ENCODE measurements at regions not wholly inside any gene's neighbourhood (a gene's known extent, or its start where the extent isn't known, plus 50 kb on each side); places are given as distances from the start of the nearest gene placed in this dataset.
A peak's percentile ranks its signal among the peaks of the same experiment; 100 is the strongest.

DNA sequence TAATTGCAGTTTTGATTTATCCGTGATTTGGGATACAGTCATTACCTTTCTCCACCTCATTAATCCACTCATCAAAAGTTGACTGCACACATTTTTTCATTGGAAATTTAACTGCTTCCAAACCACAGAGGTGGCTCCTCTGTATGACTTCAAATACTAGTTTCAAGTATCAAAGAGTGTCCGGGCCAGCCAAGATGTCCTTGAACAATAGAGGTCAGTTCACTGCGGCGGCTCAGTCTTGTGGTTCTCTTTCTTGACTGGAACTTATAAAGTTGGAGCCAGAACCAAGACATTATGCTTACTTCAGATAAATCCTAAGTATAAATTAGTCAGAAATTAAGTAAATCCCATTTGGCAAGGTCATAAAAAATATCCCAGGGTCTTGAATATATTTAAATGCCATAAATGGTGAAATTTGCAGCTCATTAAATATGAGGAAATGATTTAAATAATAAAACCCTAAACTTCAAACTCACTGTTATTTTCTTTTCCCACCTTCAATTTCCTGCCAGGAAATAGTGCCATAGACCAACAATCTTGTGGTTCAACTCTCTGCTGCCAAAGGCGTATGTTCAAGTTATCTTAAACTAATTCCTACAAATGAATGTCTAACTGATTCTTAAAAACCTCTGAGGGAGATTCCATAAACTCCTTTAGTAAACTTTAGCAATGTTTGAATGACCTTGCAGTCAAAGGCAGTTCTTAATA, 360.8 kb downstream of the AEBP2 start:
- intact Hi-C loops (cut with DNase I): no loop called here

DNA sequence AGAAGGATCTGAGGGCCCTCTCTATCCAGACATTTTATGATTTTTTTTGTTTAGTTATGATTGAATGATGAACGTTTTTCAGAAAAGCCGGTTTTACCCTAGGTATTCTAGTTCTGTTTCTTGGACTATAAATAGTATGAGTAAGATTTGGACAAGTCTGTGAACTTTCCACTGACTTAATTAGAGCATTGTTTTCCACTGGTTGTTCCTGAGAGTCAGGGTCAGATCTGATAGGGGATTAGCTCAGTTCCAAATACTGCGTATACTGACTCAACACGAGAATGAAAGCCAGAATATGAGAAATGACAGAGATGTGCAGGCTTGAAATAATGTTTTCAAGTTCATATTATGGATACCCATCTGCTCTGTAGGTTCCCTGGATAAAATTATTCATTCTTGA, 361.6 kb downstream of the AEBP2 start:
- Histone ChIP-seq H3K36me3 (no peaks in the 10 kb centered on the region), H3K9me3 (no peaks in the 10 kb centered on the region), H3K27me3 (no peaks in the 10 kb centered on the region), H3K4me3 (no peak overlapping the region), H3K27ac (peak overlapping the region in 1 of 2 donors; percentile 35), H3K4me1 (no peaks in the 10 kb centered on the region)
- peak; percentile 53 for ATAC-seq
- intact Hi-C loops (cut with DNase I): no loop called here
- TF ChIP-seq, protein P1, sequence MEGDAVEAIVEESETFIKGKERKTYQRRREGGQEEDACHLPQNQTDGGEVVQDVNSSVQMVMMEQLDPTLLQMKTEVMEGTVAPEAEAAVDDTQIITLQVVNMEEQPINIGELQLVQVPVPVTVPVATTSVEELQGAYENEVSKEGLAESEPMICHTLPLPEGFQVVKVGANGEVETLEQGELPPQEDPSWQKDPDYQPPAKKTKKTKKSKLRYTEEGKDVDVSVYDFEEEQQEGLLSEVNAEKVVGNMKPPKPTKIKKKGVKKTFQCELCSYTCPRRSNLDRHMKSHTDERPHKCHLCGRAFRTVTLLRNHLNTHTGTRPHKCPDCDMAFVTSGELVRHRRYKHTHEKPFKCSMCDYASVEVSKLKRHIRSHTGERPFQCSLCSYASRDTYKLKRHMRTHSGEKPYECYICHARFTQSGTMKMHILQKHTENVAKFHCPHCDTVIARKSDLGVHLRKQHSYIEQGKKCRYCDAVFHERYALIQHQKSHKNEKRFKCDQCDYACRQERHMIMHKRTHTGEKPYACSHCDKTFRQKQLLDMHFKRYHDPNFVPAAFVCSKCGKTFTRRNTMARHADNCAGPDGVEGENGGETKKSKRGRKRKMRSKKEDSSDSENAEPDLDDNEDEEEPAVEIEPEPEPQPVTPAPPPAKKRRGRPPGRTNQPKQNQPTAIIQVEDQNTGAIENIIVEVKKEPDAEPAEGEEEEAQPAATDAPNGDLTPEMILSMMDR (IDR thresholded peaks at IDR 0.05): no peak
- no peak for DNase-seq

More for the DNA sequence above, 360.8 kb downstream of the AEBP2 start:
- Histone ChIP-seq H3K27me3 (no peaks in the 10 kb centered on the region), H3K9me3 (no peaks in the 10 kb centered on the region), H3K4me3 (no peak overlapping the region), H3K4me1 (no peaks in the 10 kb centered on the region), H3K27ac (peak overlapping the region in 1 of 2 donors; percentile 35), H3K36me3 (no peaks in the 10 kb centered on the region)
- DNase-seq: no peak
- ATAC-seq: peak; percentile 47
- TF ChIP-seq, protein P1 (IDR thresholded peaks at IDR 0.05): no peak

DNA sequence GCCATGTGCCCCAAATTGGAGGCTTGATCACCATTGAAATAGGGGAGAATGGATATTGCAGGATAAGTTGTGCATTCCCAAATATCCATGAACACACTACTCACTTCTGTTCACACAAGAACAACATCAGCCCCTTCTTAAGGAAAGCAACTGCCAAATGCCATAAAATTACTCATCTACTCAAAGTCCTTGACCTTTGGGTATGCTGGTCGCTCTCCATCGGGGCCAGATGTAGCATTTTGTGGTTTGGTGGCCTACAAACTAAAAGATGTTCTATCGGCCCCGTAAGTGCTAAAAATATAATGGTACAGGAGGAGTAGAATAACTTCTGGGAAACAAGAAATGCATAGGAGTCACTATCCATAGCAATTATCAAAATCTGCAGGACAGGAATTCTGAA, 362.6 kb downstream of the AEBP2 start:
- Histone ChIP-seq H3K4me3 (no peak overlapping the region), H3K9me3 (no peaks in the 10 kb centered on the region), H3K27ac (no peak overlapping the region), H3K36me3 (no peaks in the 10 kb centered on the region), H3K27me3 (no peaks in the 10 kb centered on the region), H3K4me1 (no peaks in the 10 kb centered on the region)
- TF ChIP-seq, protein P1 (IDR thresholded peaks at IDR 0.05): no peak
- intact Hi-C loops (cut with DNase I): no loop called here
- DNase-seq: no peak
- no peak for ATAC-seq

DNA sequence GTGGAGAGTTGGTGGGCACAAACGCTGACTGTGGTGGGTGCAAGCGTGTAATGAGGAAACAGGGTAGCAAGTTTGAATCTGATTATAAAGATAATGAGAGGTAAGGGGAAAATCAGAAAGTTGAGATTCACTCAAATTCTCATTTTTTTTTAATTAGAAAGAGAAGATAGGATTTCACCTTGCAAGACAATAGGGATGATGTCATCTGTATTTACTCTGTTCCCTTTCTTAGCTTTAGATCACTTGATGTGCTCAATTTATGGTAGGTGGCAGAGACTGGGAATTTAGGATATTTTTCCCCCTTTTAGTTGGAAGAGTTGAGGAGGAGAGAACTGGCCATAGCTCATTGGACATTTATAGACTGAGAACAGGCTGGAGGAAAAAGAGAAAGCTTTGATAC, 363.6 kb downstream of the AEBP2 start:
- no peak for ATAC-seq
- TF ChIP-seq, protein P1 (IDR thresholded peaks at IDR 0.05): no peak
- no peak for DNase-seq
- Histone ChIP-seq H3K4me3 (no peak overlapping the region), H3K4me1 (no peaks in the 10 kb centered on the region), H3K27ac (no peak overlapping the region), H3K36me3 (no peaks in the 10 kb centered on the region), H3K27me3 (no peaks in the 10 kb centered on the region), H3K9me3 (no peaks in the 10 kb centered on the region)
- intact Hi-C loops (cut with DNase I): no loop called here

DNA sequence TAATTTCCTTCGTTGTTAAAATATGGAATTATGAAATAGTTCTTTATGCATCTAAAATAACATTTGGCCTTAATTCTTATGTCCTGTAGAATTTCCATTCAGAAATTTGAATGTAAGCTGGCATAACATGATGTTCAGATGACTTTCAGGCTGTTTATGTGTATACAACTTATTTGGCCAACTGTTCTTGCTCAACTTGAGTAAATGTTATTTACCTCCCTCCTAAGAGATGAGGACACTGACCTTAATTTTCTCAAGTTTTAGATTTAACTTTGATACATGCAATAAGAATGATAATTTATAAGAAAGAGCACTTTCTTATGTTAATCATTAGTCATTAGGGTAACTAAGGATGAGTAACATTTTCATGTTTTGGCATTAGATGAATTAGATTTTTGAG, 365.4 kb downstream of the AEBP2 start:
- Histone ChIP-seq H3K4me1 (no peaks in the 10 kb centered on the region), H3K36me3 (no peaks in the 10 kb centered on the region), H3K4me3 (no peak overlapping the region), H3K27me3 (no peaks in the 10 kb centered on the region), H3K9me3 (peaks cover 0 to 7% of the 10 kb centered on the region in 2 donors), H3K27ac (no peak overlapping the region)
- TF ChIP-seq, protein P1 (IDR thresholded peaks at IDR 0.05): no peak
- DNase-seq (no peak), ATAC-seq (no peak)
- intact Hi-C loops (cut with DNase I): no loop called here

Measured in left lung (tissue), 4 donors.